LNCaP clone FGC (cell line): ENCODE measurements at regions not wholly inside any gene's neighbourhood (a gene's known extent, or its start where the extent isn't known, plus 50 kb on each side); places are given as distances from the start of the nearest gene placed in this dataset.
"Not testable (repeated sequence)": the region's sequence is repeated elsewhere in the genome, so short reads cannot be mapped to it uniquely, and the experiment has no call there.

Source experiments
- DNase-seq: peaks from one replicate; pipeline ENCODE4 v3.0.0-alpha.2; 2011; ENCODE audit warnings: low read depth
- H3K4me3 ChIP-seq: 2 replicates; pipeline ENCODE4 v1.5.1; 2011; ENCODE audit warnings: mild to moderate bottlenecking, low read depth, low read length, control low read depth
- CTCF ChIP-seq: IDR thresholded peaks from 2 replicates; pipeline ENCODE4 v1.5.1; 2012; ENCODE audit warnings: mild to moderate bottlenecking; ENCODE audit not compliant: control insufficient read depth, insufficient read depth; ENCODE audit errors: extremely low read depth

GRCh38 chr22:25327018-25327755 is 107.7 kb downstream of the CRYBB2 start:
- no peak for DNase-seq
- no peak for TF ChIP-seq CTCF
- H3K4me3 ChIP-seq: no peak overlapping the region

GRCh38 chr22:25331050-25331449 is 111.6 kb downstream of the CRYBB2 start:
- no peak overlapping the region for H3K4me3 ChIP-seq
- no peak for DNase-seq
- TF ChIP-seq CTCF: no peak

GRCh38 chr22:25331911-25332310 is 112.5 kb downstream of the CRYBB2 start:
- not testable (repeated sequence) for DNase-seq, H3K4me3 ChIP-seq

- H3K4me3 ChIP-seq: no peak overlapping the region
- TF ChIP-seq CTCF: no peak
- DNase-seq: no peak
Observed at GRCh38 chr22:25332386-25332785, 112.9 kb downstream of the CRYBB2 start.

GRCh38 chr22:25334162-25334490 is 114.7 kb downstream of the CRYBB2 start:
- DNase-seq: no peak
- peak; percentile 69 for TF ChIP-seq CTCF
- H3K4me3 ChIP-seq: no peak overlapping the region

- DNase-seq, H3K4me3 ChIP-seq: not testable (repeated sequence)
Observed at GRCh38 chr22:25334631-25335030, 115.2 kb downstream of the CRYBB2 start.

- DNase-seq, H3K4me3 ChIP-seq: not testable (repeated sequence)
Observed at GRCh38 chr22:25335276-25335675, 115.8 kb downstream of the CRYBB2 start.

- not testable (repeated sequence) for DNase-seq, H3K4me3 ChIP-seq
Observed at GRCh38 chr22:25340536-25340935, 121.1 kb downstream of the CRYBB2 start.

GRCh38 chr22:25344366-25344765 is 124.9 kb downstream of the CRYBB2 start:
- H3K4me3 ChIP-seq, DNase-seq: not testable (repeated sequence)
